ENCODE measurements at regions not wholly inside any gene's neighbourhood (a gene's known extent, or its start where the extent isn't known, plus 50 kb on each side); places are given as distances from the start of the nearest gene placed in this dataset.
"Not testable (repeated sequence)": the region's sequence is repeated elsewhere in the genome, so short reads cannot be mapped to it uniquely, and the experiment has no call there.

DNA sequence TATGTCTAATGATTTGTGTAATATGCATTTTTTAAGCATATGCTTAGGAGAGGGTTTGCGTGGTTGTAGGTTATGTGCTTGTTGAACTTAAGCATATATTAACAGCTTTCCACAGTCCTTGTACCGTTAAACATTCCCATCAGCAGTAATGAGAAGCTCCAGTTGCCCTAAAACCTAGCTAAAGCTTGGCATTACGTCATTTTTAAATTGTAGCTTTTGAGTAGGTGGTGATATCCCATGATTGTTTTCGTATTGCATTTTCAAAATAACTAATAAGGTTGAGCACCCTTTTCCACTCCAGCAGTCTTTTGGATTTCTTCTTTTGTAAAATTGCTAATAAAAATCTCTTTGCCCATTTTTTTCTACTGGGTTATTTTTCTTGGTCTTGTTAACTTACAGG is 453.1 kb upstream of the GCFC2 start:
- no peak for DNase-seq

DNA sequence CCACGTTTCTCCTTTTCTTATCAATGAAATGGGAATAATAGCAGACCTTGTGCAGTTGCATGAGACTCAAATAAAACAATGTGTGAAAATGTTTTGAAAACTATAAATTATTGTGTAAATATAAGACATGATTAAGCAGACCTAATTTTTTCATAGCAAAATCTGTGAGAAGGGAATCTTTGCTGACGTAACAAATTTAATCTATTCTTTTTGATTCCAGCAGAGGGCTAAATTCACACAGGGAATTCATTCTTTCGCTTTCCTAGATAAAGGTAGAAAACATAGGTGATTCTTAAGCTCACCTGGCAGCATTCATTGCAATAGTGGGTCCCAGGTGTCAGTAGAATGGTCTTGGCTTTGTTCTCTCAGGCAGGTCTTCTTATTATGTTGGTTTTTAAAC is 450.0 kb upstream of the GCFC2 start:
- DNase-seq: no peak

DNA sequence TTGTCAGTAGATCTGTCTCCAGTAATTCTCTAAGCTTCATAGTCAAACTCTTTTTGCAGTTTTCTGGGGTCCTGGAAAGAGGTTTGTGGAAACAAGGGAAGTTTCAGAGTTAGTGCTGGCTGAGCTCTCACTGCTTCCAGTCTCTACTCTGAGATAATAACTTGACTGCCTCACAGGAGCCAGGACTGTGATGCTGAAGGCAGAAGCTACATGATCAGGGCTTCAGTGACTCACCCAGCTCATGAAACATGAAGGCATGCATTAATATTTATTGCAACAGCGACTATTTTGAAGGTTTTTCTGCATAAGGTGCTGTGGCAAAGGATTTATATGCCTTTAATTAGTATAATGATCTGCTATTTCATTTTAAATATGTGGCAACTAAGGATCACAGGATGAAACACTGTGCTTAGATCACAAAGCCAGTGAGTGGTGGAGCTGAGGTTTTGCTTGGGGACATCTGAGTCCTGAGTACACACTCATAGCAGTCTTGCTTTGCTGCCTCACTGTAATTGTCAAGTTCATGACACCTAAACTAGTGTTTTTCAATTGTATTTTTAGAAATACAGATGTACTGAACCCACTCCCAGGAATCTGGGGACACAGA is 448.4 kb upstream of the GCFC2 start:
- no peak for DNase-seq

DNA sequence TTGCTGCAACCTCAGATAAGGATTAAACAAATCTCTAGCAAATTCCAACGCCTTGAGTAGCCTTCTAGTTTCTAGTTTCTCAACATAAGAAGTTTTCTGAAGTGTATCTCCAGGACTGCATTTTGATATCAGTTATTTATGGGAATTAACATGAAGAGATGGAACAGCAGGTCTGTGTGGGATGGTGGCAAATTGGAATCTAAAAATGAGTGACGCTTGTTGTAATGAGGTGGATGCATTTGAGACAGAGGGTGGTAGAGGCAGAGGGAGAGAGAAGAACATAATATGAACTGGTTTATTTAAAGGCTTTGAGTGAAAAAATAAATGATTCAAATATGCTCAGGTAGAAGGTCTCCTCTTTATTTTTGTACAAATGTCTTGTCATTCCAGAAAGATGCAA is 446.8 kb upstream of the GCFC2 start:
- no peak for DNase-seq

DNA sequence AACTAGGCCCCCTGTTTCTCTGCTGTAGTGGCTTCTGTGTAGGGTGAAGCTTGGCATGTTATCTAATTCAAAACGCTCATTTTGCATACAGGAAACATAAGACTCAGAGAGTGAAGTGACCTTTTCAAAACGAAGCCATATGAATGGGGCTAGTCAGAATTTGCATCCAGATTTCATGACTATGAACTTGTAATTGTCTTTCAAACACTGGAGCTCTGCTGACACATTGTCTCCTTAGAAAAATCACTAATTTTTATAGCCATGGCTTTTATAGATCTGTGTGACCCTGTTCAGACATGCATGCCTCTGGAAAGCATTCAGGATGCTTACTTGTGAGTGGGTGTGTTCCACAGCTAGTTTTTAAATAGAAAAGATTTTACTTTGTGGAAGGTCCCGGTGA is 444.3 kb upstream of the GCFC2 start:
- DNase-seq: no peak

DNA sequence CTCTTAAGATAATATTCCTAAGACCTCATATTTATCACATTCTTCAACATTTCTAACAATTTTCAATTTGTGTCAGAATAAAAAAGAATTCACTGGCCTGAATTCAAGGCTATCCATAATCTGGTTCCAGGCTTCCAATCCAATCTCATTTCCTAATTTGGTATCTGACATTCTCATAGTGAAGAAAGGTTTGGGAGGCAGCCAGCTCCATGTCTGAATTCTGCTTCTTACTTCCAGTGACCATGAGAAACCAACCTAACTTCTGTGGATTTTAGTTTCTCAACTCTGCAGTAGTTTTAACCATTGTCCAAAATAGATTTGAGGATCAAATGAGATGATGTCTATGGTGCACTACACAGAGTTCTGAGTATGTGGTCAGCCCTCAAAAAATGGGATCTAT is 439.1 kb upstream of the GCFC2 start:
- no peak for DNase-seq

DNA sequence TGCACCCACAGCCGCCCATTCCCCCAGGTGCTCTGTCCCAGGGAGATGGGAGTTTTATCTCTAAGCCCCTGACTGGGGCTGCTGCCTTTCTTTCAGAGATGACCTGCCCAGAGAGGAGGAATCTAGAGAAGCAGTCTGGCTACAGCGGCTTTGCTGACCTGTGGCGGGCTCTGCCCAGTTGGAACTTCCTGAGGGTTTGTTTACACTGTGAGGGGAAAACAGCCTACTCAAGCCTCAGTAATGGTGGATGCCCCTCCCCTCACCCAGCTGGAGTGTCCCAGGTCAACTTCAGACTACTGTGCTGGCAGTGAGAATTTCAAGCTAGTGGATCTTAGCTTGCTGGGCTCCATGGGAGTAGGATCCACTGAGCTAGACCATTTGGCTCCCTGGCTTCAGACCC is 428.6 kb upstream of the GCFC2 start:
- DNase-seq: not testable (repeated sequence)

DNA sequence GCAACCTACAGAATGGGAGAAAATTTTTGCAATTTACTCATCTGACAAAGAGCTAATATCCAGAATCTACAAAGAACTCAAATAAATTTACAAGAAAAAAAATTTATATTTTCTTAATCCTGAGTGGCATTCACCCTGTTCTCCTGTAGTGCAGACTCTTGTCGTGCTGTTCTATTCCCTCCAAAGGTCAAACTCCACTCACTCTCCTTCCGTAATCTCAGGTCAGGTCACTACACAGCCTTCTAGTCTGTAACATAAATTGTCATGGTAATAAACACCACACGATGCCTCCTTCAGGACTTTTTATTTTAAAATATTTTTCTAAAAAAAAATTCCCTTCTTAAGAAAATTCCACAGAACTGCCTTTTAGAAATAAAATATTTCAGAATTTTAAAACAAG is 417.9 kb upstream of the GCFC2 start:
- DNase-seq: no peak

DNA sequence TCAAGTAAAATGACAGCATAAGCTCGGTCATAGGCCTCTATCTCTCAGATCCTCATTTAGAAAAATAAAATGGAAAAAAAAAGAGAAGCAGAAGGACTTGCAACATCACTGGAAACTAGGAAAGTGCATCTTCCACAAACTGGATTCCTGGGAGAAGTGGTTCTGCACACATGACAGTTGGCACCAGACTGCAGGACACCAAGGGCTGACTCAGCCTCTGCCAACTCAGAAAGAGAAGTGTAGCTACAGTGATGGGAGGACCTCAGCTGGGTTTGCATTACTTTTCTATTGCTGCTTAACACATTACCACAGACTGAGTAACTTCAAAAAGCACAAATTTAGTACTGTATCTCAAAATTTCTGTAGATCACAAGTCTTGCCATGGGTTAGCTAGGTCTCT is 409.5 kb upstream of the GCFC2 start:
- no peak for DNase-seq

DNA sequence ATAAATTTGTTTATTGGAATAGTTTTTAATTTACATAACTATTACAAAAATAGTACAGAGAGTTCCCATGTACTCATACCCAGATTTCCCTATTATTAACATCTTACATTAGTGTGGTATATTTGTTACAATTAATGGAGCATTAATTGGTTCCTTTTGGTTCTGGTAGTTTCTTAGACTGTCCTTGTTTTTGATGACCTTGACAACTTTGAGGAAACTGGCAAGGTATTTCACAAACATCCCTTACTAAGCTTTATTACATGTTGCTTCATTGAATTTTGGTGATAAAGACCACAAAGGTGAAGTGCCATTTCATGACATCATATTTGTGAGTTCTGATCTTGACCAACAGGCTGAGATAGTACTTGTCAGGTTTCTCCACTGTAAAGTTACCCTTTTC is 379.0 kb upstream of the GCFC2 start:
- no peak for DNase-seq

DNA sequence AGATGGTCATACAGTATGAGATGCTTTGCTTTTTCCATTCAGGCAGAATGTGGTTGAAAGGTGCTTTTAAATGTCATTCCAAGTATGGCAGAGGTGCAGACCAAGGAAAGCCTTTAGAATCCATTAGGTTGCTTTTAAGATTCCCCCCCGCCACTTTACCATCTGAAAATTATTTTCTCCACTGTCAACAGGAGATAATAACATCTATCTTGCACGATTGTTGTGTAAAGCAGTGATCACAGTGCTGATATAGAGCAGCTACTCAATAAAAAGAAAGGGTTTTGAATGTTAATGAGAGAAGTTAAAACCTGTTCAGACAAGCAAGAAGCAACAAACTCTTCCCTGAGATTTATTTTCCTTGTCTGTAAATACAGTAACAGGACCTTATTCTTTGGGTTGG is 372.5 kb upstream of the GCFC2 start:
- no peak for DNase-seq

DNA sequence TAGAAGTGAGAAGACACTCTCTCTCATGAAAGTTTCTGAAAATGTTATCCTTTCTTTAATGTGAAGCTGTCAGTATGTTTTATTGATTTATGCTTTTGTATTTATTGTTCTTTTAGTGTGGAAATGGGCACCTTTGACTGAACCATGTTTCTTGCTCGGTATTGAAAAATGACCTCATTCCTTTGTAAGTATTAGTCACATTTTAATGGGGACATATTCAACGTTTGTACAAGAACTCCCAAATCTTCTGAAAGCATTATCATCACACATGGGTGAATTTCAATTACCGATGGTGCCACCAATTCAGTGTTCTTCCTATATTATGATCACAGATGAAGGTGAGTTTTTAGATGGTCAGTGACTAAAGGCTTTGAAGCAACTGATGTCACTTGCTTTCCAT is 371.8 kb upstream of the GCFC2 start:
- no peak for DNase-seq

DNA sequence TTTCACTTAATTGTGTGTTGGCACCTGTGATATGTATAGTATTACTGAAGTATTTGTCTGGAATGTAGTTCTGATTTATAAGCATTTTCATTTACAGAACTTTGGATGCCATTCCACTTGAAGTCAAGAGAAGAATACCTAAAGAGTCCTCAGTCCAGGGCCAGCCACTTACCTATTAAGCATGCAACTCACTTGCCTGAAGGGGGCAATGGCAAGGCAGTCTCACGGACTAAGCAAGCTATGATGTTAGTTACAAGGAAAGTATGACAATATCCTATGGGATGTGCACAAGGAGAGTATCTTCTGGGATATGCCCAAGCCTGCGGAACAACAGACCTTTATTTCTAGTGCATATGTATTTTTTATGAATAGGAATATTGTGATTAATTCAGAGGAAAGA is 369.4 kb upstream of the GCFC2 start:
- no peak for DNase-seq

DNA sequence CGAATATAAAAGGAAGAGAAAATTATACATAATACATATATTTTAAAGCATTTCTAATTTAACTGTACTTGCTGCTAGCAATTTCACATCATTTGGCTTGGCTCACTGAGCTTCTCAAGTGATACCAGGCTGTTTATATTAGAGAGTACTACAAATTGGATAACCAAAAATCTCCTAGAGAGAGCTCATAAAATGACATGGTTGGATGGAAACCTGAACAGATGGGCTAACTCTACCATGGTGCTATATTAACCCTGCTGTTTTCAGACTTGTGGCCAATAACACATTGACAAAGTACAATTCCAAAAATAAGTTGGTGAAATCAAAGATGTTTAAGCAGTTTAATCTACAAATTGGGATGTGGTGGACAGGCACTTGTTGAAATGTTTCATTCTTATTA is 364.4 kb upstream of the GCFC2 start:
- DNase-seq: no peak

DNA sequence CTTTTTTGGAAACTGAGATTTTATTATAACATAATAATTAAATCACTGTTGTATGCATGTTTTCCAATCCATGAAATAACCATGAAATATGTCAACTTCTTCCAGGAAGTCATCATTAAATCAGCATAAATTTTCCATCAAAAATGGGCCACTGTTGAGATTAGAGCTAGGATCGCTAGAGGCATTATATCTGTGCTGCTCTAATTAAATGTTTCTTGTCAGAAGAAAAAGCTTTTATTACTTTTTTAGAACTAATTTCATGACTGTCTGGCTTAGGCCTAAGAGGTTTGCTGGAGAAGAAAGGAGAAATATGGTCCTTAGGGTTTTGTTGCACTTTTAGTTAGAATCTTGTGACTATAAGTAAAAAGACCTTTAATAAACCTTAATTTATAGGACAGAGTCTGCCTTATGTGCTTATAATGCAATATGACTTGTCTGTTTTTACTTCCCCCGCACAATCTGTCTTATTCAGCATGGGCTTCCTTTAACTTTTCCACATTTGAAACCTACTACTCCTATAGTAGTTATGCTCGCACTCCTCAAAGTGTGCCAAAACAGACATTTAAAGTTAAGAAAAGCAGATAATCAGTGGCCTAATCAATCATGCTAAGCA is 363.4 kb upstream of the GCFC2 start:
- DNase-seq: no peak

DNA sequence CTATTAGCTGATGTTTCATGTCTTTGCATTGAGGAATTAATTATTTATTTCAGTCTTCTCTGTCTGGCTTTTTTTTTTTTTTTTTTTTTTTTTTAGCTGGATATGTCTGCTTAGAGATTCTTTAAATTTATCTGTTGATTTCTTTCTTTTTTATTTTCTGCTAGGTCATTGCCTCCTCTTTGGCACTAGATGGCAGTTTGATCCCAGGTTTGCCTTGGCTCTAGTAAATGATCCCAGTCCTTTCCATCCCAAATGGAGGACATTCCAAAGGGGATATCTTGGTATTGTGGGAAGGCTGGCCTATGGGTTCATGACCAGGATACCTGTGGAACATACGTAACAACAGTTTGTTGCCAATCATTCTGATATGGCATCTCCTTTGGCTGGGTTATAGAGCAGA is 339.5 kb upstream of the GCFC2 start:
- no peak for DNase-seq

DNA sequence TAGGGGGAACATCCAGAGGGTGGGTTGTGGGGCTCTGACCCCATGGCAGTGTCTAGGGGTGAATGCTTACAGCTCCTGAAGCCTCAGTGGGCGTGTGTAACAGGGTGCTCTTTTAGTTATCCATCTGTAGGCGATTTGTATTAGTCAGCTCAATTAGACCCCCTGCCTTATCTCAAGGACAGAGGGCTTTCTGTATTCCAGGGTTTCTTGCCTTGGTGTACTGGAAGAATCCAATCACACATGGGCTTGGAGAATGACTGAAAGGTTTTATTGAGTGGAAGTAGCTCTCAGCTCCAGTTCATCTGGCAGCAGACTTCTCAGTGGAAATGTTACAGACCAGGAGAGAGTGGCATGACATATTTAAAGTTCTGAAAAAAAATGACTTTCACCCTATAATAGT is 334.0 kb upstream of the GCFC2 start:
- no peak for DNase-seq

DNA sequence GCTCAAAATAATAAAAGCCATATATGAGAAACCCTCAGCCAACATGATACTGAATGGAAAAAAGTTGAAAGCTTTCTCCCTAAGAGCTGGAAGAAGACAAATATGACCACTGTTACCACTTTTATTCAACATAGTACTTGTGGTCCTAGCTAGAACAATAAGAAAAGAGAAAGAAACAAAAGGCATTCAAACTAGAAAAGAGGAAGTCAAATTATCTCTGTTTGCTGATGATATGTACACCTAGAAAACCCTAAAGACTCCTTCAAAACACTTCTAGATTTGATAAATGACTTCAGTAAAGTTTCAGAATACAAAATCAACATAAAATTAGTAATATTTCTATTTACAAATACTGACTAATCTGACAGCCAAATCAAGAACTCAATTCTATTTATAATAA is 328.8 kb upstream of the GCFC2 start:
- DNase-seq: no peak

DNA sequence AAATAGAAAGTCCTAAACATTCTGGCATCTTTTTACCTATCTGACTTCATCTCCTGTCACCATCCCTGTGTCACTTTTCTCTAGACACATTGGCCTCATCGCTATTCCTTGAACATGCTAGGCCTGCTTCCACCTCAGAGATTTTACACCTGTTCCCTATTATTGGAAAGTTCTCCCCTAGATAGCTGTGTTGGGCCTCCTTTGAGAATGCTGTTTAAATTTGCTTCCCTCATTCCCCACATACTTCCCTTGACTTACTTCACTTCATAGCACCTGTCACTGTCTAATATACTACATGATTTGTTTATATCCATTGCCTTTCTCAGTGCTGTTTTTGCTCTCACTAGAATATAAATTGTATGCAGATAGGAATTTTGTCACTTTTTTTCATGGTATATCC is 317.0 kb upstream of the GCFC2 start:
- DNase-seq: no peak

DNA sequence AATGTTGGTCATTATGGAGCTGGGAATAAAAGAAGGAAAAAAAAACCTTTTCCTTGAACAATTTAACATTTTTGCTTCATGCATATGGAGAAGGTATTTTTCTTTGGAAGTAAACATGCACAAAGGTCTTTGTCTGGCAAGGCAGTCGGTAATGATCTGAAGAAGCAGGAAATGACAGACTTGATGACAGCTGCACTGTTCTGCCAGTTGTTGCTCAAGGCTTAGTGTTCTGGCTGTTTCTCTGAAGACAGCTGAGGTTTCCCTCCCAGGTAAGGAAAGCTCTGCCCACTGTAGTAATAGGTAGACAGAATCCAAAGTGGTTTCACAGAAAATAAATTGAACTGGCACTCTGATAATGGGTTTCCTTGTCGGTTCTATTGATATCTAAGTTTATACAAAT is 308.4 kb upstream of the GCFC2 start:
- DNase-seq: no peak

DNA sequence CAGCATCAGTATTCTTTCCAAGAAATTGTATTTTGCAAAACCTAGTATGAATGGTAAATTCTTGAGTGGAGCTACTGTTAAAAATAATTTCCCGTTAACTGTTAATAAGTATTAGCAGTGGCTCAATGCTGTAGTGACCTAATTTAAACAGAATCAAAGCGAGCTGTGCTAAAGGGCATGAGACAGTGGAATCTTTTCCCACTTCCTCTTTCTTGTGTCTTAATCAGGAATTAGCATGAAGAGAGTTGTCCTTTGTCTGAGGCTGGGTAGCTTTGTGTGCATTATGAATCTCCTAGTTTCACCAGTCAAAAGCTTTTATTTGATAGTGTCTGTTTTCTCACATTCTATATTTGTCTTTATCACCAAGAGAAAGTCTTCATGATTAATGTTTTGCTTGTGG is 298.8 kb upstream of the GCFC2 start:
- no peak for DNase-seq

DNA sequence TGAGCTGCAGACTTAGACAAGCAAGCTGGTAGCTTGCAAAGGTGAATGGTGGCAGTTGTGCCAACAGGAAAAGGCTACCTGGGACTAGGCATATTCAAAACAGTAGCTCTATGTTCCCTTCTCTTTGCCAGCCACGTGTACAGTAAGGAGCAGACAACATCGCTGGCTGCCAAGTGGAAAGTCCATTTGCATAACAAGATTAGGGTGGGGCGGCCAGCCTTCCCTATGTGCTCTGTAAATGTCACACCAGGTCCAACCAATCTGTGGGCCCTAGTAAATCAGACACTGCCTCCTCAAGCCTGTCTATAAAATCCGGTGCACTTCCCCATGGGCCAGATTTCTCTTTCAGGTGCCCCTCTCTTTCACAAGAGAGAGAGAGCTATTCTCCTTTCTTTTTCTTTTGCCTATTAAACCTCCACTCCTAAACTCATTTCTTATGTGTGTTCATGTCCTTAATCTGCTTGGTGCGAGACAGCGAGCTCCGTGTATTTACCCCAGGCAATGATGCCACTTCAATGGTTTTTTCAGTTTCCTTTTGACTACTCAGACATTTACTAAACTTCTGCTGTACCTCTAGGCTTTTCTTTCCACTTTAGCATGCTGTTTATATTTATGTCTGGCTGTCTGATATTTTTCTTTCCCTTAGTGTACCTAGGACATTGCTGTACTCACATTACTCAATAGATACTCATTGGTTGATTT is 297.4 kb upstream of the GCFC2 start:
- no peak for DNase-seq

DNA sequence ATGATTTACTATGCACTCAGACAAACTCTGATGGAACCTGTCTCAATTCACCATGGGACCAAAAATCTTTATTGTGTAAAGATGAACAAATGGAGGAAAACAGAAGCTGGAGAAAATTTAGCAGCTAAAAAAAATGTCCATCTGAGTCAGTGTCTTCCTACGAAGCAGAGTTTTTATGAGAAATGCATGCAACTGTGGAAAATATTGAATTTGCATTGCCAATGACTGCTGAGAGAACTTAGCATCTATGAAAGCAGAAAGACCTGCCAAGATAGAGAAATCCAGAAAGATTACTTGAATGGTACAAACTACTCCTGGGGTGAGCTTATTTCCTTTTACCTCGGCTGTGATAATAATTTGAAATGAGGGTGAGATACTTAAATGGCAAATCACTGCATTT is 289.7 kb upstream of the GCFC2 start:
- no peak for DNase-seq

DNA sequence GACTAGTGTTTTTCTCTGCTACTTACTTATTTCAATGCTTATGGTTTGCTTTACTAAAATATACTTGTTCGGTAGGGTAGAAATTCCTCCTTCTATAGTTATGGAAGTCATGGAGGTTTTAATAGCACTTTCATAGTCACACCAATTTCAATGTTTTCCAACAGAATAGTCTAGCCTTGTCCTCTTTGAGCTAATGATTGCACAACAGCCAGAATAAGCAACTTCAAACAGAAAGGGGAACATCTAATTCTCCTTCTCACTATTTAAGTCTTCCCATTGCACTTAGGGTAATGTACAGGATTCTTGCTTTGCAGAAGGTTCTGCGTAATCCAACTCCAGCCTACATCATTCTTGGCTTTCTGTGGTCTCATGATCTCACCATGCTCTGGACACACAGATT is 287.7 kb upstream of the GCFC2 start:
- DNase-seq: no peak

DNA sequence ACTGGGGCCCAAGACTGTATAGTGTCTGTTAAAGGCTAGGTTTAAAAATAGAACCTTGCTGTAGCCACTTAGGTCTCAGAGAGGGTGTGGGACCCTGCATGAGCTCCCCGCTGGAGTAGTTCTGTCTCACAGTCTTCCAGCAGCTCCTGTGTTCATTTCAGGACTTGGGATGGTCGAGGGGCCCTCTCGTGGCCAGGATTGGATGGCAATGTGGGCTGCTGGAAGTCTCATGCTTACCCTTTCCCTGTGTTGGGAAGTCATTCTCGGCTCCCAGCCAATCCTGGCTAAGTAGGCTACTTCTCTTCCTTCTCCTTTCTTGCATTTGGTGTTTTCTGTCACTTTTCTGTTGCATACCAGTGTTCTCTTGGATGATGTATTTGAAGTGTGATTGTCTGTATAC is 284.0 kb upstream of the GCFC2 start:
- DNase-seq: no peak
